Frontal cortex (tissue), 3 donors: ENCODE measurements at regions not wholly inside any gene's neighbourhood (a gene's known extent, or its start where the extent isn't known, plus 50 kb on each side); places are given as distances from the start of the nearest gene placed in this dataset.
A peak's percentile ranks its signal among the peaks of the same experiment; 100 is the strongest.
"Not testable (repeated sequence)": the region's sequence is repeated elsewhere in the genome, so short reads cannot be mapped to it uniquely, and the experiment has no call there.

Experiments used
- DNase-seq, 2 donors: peaks; one replicate each; pipeline ENCODE4 v3.0.0; 2012; ENCODE audit warnings: low spot score in 2 of 2
- FAIRE-seq: peaks from 2 replicates; lab custom pipeline; 2012; peaks lifted over from hg19 to GRCh38; lab: Jason Lieb, UNC
- donor health status: control.
- donor health status: control.
- donor health status: control.

- not testable (repeated sequence) for DNase-seq, FAIRE-seq
Measured at GRCh38 chr4:82301390-82301789, 72.4 kb downstream of the HNRNPD start.

GRCh38 chr4:82293304-82293703 lies 80.5 kb downstream of the HNRNPD start:
- FAIRE-seq (no peak), DNase-seq (no peak)

- DNase-seq (no peak), FAIRE-seq (no peak)
Measured at GRCh38 chr4:82287720-82288119, 86.1 kb downstream of the HNRNPD start.

- FAIRE-seq (peak; percentile 47), DNase-seq (peak; percentile 88 to 94)
Measured at GRCh38 chr4:82284858-82285805, 88.7 kb downstream of the HNRNPD start.

GRCh38 chr4:82284475-82284857 lies 89.3 kb downstream of the HNRNPD start:
- FAIRE-seq (no peak), DNase-seq (no peak)

- FAIRE-seq (no peak), DNase-seq (no peak)
Measured at GRCh38 chr4:82282875-82283274, 90.9 kb downstream of the HNRNPD start.

- DNase-seq, FAIRE-seq: not testable (repeated sequence)
Measured at GRCh38 chr4:82279550-82279949, 94.2 kb downstream of the HNRNPD start.

- DNase-seq (no peak), FAIRE-seq (no peak)
Measured at GRCh38 chr4:82276332-82276640, 97.5 kb downstream of the HNRNPD start.

GRCh38 chr4:82275431-82276331 lies 98.1 kb downstream of the HNRNPD start:
- DNase-seq (no peak), FAIRE-seq (no peak)

GRCh38 chr4:82274700-82275099 lies 99.1 kb downstream of the HNRNPD start:
- FAIRE-seq, DNase-seq: not testable (repeated sequence)

- not testable (repeated sequence) for FAIRE-seq, DNase-seq
Measured at GRCh38 chr4:82272523-82272922, 101.3 kb downstream of the HNRNPD start.

GRCh38 chr4:82271915-82272480 lies 101.8 kb downstream of the HNRNPD start:
- FAIRE-seq, DNase-seq: not testable (repeated sequence)

- DNase-seq (no peak), FAIRE-seq (no peak)
Measured at GRCh38 chr4:82268826-82269193, 105.0 kb downstream of the HNRNPD start.

- DNase-seq (peak; percentile 38 to 70), FAIRE-seq (peak; percentile 13)
Measured at GRCh38 chr4:82268050-82268825, 105.6 kb downstream of the HNRNPD start.

GRCh38 chr4:82267506-82267905 lies 106.3 kb downstream of the HNRNPD start:
- FAIRE-seq (no peak), DNase-seq (no peak)

GRCh38 chr4:82266345-82266744 lies 107.4 kb downstream of the HNRNPD start:
- DNase-seq: no peak
- FAIRE-seq: no peak

- DNase-seq (no peak), FAIRE-seq (no peak)
Measured at GRCh38 chr4:82261084-82261483, 112.7 kb downstream of the HNRNPD start.

- FAIRE-seq: no peak
- DNase-seq: no peak
Measured at GRCh38 chr4:82260632-82261031, 113.2 kb downstream of the HNRNPD start.

GRCh38 chr4:82256718-82257117 lies 117.1 kb downstream of the HNRNPD start:
- DNase-seq: no peak
- no peak for FAIRE-seq

- FAIRE-seq (no peak), DNase-seq (no peak)
Measured at GRCh38 chr4:82255657-82256056, 118.1 kb downstream of the HNRNPD start.
